ENCODE measurements at regions not wholly inside any gene's neighbourhood (a gene's known extent, or its start where the extent isn't known, plus 50 kb on each side); places are given as distances from the start of the nearest gene placed in this dataset.

GRCh38 chr16:63185235-63185780 is 1149.1 kb upstream of the CDH8 start:
- Histone ChIP-seq H3K4me3 (no peak overlapping the region), H3K27ac (no peak overlapping the region), H3K27me3 (no peaks in the 10 kb centered on the region), H3K36me3 (ENCODE audit: low read depth, missing control alignments) (no peaks in the 10 kb centered on the region), H3K9me3 (no peaks in the 10 kb centered on the region), H3K4me1 (no peaks in the 10 kb centered on the region)
- no peak for DNase-seq
- WGBS, 2 donors, result 41 to 52% methylated on average over 4 of the region's 4 CpGs
- intact Hi-C loops (cut with DNase I; ENCODE audit: low total_unique reads), result no loop called here
- TF ChIP-seq, protein P1, sequence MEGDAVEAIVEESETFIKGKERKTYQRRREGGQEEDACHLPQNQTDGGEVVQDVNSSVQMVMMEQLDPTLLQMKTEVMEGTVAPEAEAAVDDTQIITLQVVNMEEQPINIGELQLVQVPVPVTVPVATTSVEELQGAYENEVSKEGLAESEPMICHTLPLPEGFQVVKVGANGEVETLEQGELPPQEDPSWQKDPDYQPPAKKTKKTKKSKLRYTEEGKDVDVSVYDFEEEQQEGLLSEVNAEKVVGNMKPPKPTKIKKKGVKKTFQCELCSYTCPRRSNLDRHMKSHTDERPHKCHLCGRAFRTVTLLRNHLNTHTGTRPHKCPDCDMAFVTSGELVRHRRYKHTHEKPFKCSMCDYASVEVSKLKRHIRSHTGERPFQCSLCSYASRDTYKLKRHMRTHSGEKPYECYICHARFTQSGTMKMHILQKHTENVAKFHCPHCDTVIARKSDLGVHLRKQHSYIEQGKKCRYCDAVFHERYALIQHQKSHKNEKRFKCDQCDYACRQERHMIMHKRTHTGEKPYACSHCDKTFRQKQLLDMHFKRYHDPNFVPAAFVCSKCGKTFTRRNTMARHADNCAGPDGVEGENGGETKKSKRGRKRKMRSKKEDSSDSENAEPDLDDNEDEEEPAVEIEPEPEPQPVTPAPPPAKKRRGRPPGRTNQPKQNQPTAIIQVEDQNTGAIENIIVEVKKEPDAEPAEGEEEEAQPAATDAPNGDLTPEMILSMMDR (IDR thresholded peaks at IDR 0.05), result no peak
- no peak for TF ChIP-seq POLR2A (IDR thresholded peaks at IDR 0.05)

- no peak overlapping the region for H3K4me3 ChIP-seq
- no peaks in the 10 kb centered on the region for H3K4me1 ChIP-seq
- H3K36me3 ChIP-seq (ENCODE audit: low read depth, missing control alignments), result no peaks in the 10 kb centered on the region
- intact Hi-C loops (cut with DNase I; ENCODE audit: low total_unique reads), result no loop called here
- no peak overlapping the region for H3K27ac ChIP-seq
- no peak for DNase-seq
- TF ChIP-seq, protein P1 (IDR thresholded peaks at IDR 0.05), result no peak
- TF ChIP-seq POLR2A (IDR thresholded peaks at IDR 0.05), result no peak
- WGBS, 2 donors, result 42 to 78% methylated on average over 2 of the region's 2 CpGs
- H3K27me3 ChIP-seq, result no peaks in the 10 kb centered on the region
- H3K9me3 ChIP-seq, result no peaks in the 10 kb centered on the region
These were observed 1147.5 kb upstream of the CDH8 start for GRCh38 chr16:63183743-63184142.

GRCh38 chr16:63175313-63175712 is 1139.1 kb upstream of the CDH8 start:
- H3K4me1 ChIP-seq, result no peaks in the 10 kb centered on the region
- DNase-seq, result no peak
- intact Hi-C loops (cut with DNase I; ENCODE audit: low total_unique reads), result no loop called here
- no peak overlapping the region for H3K4me3 ChIP-seq
- no peak for TF ChIP-seq POLR2A (IDR thresholded peaks at IDR 0.05)
- TF ChIP-seq, protein P1 (IDR thresholded peaks at IDR 0.05), result no peak
- no peaks in the 10 kb centered on the region for H3K27me3 ChIP-seq
- H3K27ac ChIP-seq, result no peak overlapping the region
- H3K36me3 ChIP-seq (ENCODE audit: low read depth, missing control alignments), result no peaks in the 10 kb centered on the region
- no peaks in the 10 kb centered on the region for H3K9me3 ChIP-seq

GRCh38 chr16:63174801-63175200 is 1138.6 kb upstream of the CDH8 start:
- H3K9me3 ChIP-seq, result no peaks in the 10 kb centered on the region
- no peaks in the 10 kb centered on the region for H3K4me1 ChIP-seq
- TF ChIP-seq POLR2A (IDR thresholded peaks at IDR 0.05), result no peak
- TF ChIP-seq, protein P1 (IDR thresholded peaks at IDR 0.05), result no peak
- H3K36me3 ChIP-seq (ENCODE audit: low read depth, missing control alignments), result no peaks in the 10 kb centered on the region
- intact Hi-C loops (cut with DNase I; ENCODE audit: low total_unique reads), result no loop called here
- H3K27ac ChIP-seq, result no peak overlapping the region
- H3K27me3 ChIP-seq, result no peaks in the 10 kb centered on the region
- no peak for DNase-seq
- no peak overlapping the region for H3K4me3 ChIP-seq

DNA sequence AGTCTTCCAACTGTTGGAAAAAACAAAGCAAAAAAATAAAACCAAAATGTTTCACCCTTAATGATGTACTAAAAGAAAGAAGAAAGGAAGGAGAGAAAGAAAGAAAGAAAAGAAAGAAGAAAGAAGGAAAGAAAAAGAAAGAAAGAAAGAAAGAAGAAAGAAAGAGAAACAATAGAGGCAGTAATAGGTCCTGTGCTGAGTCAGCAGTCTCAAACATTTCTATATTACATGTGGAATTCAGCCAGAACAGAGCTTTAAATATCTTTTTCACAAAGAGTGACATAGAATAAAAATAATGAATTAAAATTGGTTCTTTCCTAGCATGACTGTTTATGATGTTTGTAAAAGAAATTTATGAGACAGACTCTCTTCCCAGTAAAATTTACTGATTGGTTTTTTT is 1135.3 kb upstream of the CDH8 start:
- no peaks in the 10 kb centered on the region for H3K4me1 ChIP-seq
- no peaks in the 10 kb centered on the region for H3K9me3 ChIP-seq
- TF ChIP-seq POLR2A (IDR thresholded peaks at IDR 0.05), result no peak
- TF ChIP-seq, protein P1 (IDR thresholded peaks at IDR 0.05), result no peak
- intact Hi-C loops (cut with DNase I; ENCODE audit: low total_unique reads), result no loop called here
- H3K36me3 ChIP-seq (ENCODE audit: low read depth, missing control alignments), result no peaks in the 10 kb centered on the region
- no peak overlapping the region for H3K27ac ChIP-seq
- no peak for DNase-seq
- no peaks in the 10 kb centered on the region for H3K27me3 ChIP-seq
- no peak overlapping the region for H3K4me3 ChIP-seq

All from testis (tissue), 2 donors.